HG02588 (cell line): ENCODE measurements at regions not wholly inside any gene's neighbourhood (a gene's known extent, or its start where the extent isn't known, plus 50 kb on each side); places are given as distances from the start of the nearest gene placed in this dataset.

Experiments used
- ATAC-seq: cut with Tn5 transposase; IDR thresholded peaks from one replicate; pipeline ENCODE4 v1.9.1; 2021; ENCODE audit warnings: mild to moderate bottlenecking, moderate library complexity; ENCODE audit not compliant: unreplicated experiment

- peak; percentile 58 for ATAC-seq
These were observed 375.7 kb downstream of the EIPR1 start for GRCh38 chr2:3001615-3002560.

- ATAC-seq: no peak
These were observed 376.6 kb downstream of the EIPR1 start for GRCh38 chr2:3000968-3001367.

- no peak for ATAC-seq
These were observed 377.5 kb downstream of the EIPR1 start for GRCh38 chr2:3000125-3000524.

DNA sequence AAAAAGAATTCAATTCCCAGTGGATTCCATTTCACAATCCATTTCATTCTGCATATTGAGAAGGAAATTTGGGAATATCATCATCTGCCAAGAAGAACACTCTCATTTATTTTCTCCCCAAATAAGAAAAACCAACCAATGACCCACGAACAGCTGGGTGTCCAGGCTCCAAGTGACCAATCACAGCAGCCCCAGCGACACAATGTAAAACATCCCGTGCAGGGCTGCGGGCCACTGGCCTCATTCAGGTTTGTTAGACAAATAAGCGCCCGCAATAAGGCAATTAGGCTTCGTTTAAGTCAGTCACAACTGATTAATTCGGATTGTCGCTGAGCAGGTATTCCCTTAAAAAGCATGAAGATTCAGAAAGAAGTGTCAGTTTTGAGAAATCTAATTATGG is 378.6 kb downstream of the EIPR1 start:
- ATAC-seq: no peak

DNA sequence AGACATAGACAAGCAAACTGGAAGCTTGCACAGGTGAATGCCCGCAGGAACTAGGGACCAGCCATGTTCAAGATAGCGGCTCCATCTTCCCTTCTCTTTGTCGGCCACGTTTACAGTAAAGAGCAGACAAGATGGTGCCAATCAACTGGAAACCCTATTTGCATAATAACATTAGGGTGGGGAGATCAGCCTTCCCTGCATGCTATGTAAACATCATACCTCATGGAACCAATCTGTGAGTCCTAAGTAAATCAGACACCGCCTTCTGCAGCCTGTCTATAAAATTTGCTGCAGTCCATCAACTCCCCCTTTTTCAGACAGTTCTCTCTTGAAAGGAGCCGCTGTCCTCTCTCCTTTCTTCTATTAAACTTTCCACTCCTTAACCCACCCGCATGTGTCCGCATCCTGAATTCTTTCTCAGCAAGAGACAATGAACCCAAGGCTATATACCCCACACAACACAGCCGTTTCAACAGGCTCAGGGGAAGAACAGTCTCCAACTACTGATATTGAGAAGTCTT is 384.4 kb downstream of the EIPR1 start:
- no peak for ATAC-seq

GRCh38 chr2:2992634-2993033 is 385.0 kb downstream of the EIPR1 start:
- no peak for ATAC-seq

DNA sequence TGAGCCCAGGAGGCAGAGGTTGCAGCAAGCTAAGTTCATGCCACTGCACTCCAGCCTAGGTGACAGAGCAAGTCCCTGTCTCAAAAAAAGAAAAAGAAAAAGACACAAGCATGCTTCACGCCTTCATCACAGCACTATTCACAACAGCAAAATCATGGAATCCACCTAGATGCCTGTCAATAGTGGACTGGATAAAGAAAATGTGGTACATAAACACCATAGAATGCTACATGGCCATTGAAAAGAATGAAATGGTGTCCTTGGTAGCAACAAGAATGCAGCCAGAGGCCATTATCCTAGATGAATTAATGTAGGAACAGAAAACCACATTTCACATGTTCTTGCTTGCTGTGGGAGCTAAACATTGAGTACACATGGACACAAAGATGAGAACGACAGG is 392.6 kb downstream of the EIPR1 start:
- no peak for ATAC-seq

GRCh38 chr2:2981000-2981399 is 396.6 kb downstream of the EIPR1 start:
- no peak for ATAC-seq

DNA sequence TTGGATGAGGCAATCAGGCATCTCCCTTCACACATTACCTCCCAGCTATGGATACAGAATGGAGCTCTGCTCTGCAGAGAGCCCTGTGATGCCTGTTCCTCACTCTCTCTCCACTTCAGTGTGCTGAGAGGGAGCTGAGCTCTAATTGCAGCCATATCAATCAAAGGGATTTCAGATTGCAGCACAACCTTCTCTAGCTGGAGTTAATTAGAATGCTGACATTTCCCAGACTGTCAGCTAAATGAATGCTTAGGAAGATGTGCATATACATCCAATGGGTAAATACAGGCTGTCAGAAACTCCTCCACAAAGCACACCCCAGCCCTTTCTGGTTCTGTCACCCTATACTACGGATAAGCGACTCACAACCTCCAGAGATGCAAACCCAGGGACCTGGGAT is 402.6 kb downstream of the EIPR1 start:
- ATAC-seq: no peak

DNA sequence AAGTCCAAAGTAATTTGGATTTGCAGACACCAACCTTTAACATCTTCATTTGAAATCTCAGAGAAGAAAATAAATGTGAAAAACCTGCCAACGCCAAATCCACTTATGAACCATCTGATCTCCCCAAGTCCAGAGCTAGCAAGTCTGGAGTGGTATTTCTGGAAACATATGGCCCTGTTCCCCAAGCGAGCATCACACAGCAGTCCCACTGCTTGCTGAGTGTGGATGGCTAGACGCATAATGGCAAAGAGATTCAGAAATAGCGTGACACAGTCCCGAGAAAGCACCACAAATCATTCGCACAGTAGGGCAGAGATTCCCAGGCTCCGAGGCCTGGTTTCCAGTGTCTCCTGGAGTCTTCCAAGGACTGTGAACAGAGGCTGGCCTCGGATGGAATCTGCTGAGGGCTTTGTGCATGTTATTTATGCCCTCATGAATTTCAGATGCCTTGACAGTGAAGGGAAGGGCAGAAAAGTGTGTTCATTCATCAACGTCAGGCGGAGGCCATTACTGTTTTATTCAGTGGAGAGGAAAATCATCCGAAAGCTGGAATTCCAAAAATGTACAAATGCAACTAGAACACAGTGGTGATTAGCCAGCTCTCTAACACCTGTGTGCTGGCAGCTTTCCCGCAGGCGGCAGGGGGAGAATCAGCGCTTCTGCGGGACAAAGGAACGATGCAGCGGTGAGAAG is 417.0 kb downstream of the EIPR1 start:
- no peak for ATAC-seq

- no peak for ATAC-seq
These were observed 427.1 kb downstream of the EIPR1 start for GRCh38 chr2:2950403-2950952.

DNA sequence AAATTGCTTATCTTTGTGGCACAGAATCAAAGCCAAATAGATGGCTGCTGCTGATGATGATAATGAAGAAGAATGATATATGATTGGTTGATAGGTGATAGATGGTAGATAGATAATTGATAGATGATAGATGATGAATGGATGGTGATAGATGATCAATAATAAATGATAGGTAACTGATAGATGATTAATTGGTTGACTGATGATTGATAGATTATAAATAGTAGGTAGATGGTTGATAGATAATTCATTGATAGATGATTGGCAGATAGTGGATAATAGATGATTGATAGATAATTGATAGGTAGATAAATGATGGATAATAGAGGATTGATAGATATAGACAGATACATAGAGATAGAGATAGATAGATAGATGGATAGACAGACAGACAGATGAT is 430.2 kb downstream of the EIPR1 start:
- no peak for ATAC-seq

DNA sequence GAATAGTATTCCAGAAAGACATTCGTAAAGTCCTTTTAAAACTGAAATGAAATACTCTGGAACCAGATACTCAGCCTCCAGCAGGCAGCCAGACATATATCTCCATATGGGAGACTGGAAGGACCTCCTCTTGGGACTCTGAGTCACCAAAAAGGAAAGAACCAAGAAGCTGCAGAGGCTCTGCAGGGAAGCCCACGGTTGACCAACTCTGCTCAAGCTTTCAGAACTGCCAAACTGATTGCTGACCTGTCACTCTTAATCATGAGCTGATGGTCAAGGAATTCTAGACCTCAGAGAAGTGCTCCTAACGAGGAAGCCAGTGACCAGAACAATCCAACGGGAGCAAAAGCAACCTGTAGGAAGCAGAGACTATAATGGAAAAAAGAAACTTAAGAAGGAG is 434.7 kb downstream of the EIPR1 start:
- no peak for ATAC-seq

DNA sequence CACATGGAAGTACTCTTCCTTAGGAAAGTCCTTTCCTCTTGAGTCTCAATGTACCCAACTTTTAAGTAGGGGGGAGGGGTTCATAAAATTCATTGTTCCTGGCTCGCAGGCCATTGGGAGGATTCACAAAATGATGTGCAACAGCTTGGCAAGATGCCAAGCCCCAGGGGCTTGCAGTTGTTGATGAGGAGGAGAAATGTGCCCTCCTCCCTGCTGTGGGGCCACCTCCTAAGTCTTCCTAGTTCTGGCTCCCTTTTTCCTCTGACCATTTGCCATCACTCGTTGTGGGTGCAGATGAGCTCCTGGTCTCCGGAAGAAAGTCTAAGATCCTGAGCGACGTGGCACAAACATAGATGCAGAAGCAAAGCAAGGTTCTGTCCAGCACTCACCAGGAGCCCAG is 435.4 kb downstream of the EIPR1 start:
- ATAC-seq: no peak

DNA sequence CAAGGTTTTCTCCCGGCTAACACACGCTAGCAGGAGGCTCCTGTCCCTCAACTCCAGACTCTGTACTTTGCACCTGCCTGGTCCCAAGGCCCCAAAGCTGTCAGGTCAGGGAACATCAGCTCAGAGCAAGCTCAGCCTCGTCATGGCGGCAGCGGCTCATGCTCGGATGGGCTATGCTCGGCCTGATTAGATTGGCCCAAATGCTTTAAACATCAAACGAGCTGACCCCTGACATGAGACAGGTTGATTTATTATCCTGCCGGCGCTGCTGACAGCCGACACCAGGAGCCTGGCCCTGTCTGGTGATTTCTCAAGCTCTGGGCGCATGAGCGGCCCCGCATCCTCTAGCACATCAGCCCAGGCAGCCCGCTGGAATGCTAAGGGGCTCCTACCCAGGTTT is 436.4 kb downstream of the EIPR1 start:
- no peak for ATAC-seq

- ATAC-seq: no peak
These were observed 436.9 kb downstream of the EIPR1 start for GRCh38 chr2:2940702-2941101.

- ATAC-seq: no peak
These were observed 437.6 kb downstream of the EIPR1 start for GRCh38 chr2:2940061-2940460.

- no peak for ATAC-seq
These were observed 438.4 kb downstream of the EIPR1 start for GRCh38 chr2:2939078-2939795.

GRCh38 chr2:2938481-2938880 is 439.1 kb downstream of the EIPR1 start:
- ATAC-seq: no peak

- no peak for ATAC-seq
These were observed 442.0 kb downstream of the EIPR1 start for GRCh38 chr2:2935445-2936149.
